DND-41 (cell line): ENCODE measurements at regions not wholly inside any gene's neighbourhood (a gene's known extent, or its start where the extent isn't known, plus 50 kb on each side); places are given as distances from the start of the nearest gene placed in this dataset.

ENCODE experiments used
- ATAC-seq: fragments of 200-7000 bp; cut with Tn5 transposase; 3 replicates; pipeline ENCODE4 v1.9.1; 2021; ENCODE audit warnings: low read depth; ENCODE audit not compliant: insufficient read depth
- DNase-seq: peaks from one replicate; pipeline ENCODE4 v3.0.0-alpha.2; 2020
- H2AFZ ChIP-seq: 2 replicates; pipeline ENCODE4 v1.6.0; 2012; ENCODE audit warnings: low read depth, low read length
- H3K27ac ChIP-seq: 2 replicates; pipeline ENCODE4 v1.5.1; 2012; ENCODE audit warnings: low read length, inconsistent platforms
- H3K27me3 ChIP-seq: fragments of 200-600 bp; sonication (generic); 2 replicates; pipeline ENCODE4 v1.6.0; 2012; ENCODE audit warnings: low read length, mild to moderate bottlenecking, inconsistent platforms; ENCODE audit not compliant: insufficient read depth, poor library complexity
- H3K36me3 ChIP-seq: 2 replicates; pipeline ENCODE4 v1.5.1; 2012; ENCODE audit warnings: low read length, inconsistent platforms; ENCODE audit not compliant: insufficient read depth
- H3K4me1 ChIP-seq: 2 replicates; pipeline ENCODE4 v1.5.1; 2012; ENCODE audit warnings: mild to moderate bottlenecking, low read length; ENCODE audit not compliant: insufficient read depth
- H3K4me2 ChIP-seq: 2 replicates; pipeline ENCODE4 v1.6.0; 2012; ENCODE audit warnings: mild to moderate bottlenecking, moderate library complexity, low read length, inconsistent platforms; ENCODE audit not compliant: insufficient read depth
- H3K4me3 ChIP-seq, 2 experiments: fragments of 200-600 bp in 1 of 2; shearing (Covaris generic) in 1 of 2; 2 replicates each; pipeline ENCODE4 v1.5.1; 2012 to 2016; ENCODE audit warnings: inconsistent platforms in 2 of 2, low read length in 2 of 2, mild to moderate bottlenecking in 2 of 2, low read depth in 1 of 2, moderate library complexity in 1 of 2
- H3K79me2 ChIP-seq: 2 replicates; pipeline ENCODE4 v1.6.0; 2012; ENCODE audit warnings: low read length, inconsistent platforms; ENCODE audit not compliant: insufficient read depth
- H3K9ac ChIP-seq: 2 replicates; pipeline ENCODE4 v1.6.0; 2012; ENCODE audit warnings: low read depth, mild to moderate bottlenecking, inconsistent platforms, low read length, moderate library complexity
- H3K9me3 ChIP-seq: 2 replicates; pipeline ENCODE4 v1.5.1; 2012; ENCODE audit warnings: low read length, moderate library complexity, mild to moderate bottlenecking, inconsistent platforms; ENCODE audit not compliant: insufficient read depth, severe bottlenecking
- H4K20me1 ChIP-seq: 2 replicates; pipeline ENCODE4 v1.6.0; 2012; ENCODE audit warnings: low read length; ENCODE audit not compliant: insufficient read depth
- EZH2 ChIP-seq: IDR thresholded peaks from 3 replicates; pipeline ENCODE4 v1.6.1; 2012; ENCODE audit warnings: borderline replicate concordance, low read depth, mild to moderate bottlenecking, moderate library complexity, low read length, inconsistent platforms; ENCODE audit not compliant: severe bottlenecking
- TF ChIP-seq, protein P1 (sequence below): IDR thresholded peaks from 2 replicates; pipeline ENCODE4 v1.5.1; 2012; ENCODE audit warnings: borderline replicate concordance, low read length, moderate library complexity, mild to moderate bottlenecking; ENCODE audit not compliant: poor library complexity, severe bottlenecking; ENCODE audit errors: extremely low read depth

DNA sequence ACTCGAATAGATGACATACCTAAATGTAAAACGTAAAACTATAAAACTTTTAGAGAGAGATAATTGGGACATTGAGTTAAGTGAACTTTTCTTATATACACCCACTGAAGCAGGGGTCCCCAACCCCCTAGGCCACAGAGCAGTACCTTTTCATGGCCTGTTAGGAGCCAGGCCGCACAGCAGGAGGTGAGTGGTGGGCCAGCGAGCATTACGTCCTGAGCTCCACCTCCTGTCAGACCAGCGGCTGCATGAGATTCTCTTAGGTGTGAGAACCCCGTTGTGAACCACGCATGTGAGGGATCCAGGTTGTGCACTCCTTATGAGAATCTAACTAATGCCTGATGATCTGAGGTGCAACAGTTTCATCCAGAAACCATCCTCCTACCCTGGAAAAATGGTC, 114.8 kb downstream of the HMX1 start:
- TF ChIP-seq, protein P1, sequence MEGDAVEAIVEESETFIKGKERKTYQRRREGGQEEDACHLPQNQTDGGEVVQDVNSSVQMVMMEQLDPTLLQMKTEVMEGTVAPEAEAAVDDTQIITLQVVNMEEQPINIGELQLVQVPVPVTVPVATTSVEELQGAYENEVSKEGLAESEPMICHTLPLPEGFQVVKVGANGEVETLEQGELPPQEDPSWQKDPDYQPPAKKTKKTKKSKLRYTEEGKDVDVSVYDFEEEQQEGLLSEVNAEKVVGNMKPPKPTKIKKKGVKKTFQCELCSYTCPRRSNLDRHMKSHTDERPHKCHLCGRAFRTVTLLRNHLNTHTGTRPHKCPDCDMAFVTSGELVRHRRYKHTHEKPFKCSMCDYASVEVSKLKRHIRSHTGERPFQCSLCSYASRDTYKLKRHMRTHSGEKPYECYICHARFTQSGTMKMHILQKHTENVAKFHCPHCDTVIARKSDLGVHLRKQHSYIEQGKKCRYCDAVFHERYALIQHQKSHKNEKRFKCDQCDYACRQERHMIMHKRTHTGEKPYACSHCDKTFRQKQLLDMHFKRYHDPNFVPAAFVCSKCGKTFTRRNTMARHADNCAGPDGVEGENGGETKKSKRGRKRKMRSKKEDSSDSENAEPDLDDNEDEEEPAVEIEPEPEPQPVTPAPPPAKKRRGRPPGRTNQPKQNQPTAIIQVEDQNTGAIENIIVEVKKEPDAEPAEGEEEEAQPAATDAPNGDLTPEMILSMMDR: no peak
- no peak for TF ChIP-seq EZH2
- Histone ChIP-seq H3K4me3 (no peak overlapping the region), H3K27ac (no peak overlapping the region), H3K79me2 (no peaks in the 10 kb centered on the region), H3K4me2 (no peak overlapping the region), H3K27me3 (no peaks in the 10 kb centered on the region), H4K20me1 (no peaks in the 10 kb centered on the region), H3K9ac (no peak overlapping the region), H3K4me1 (no peaks in the 10 kb centered on the region), H3K9me3 (no peaks in the 10 kb centered on the region), H2AFZ (no peak overlapping the region), H3K36me3 (no peaks in the 10 kb centered on the region)
- DNase-seq: no peak
- ATAC-seq: no peak

DNA sequence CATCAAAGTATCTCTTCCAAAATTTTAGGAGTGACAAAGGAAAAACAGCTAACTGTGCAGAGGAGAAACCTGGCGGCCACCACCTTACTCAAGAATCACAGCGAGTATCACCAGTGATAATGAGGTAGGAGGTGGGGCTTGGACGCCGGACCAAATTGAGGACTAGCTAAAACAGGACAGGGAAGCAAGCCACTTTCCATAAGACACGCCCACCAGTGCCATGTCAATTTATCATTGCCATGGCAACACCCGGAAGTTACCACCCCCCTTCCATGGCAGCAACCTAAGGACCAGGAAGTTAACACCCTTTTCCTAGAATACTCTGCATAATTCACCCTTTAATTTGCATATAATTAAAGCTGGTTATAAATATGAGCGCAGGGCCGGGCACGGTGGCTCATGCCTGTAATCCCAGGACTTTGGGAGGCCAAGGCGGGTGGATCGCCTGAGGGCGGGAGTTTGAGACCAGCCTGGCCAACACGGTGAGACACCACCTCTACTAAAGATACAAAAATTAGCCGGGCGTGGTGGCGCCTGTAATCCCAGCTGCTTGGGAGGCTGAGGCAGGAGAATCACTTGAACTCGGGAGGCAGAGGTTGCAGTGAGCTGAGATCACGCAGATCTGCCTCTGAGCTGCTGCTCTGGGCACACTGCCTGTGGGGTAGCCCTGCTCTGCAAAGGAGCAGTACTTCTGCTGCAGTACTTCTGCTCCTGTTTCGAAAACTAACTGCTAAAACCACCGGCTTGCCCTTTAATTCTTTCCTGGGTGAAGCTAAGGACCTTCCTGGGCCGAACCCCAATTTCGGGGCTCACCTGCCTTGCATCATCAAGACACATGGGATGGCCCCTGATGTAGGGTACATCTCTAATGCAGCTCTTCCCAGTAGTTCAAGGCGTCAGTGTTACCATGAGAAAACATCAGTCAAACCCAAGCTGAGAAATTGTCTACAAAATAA, 116.7 kb downstream of the HMX1 start:
- no peak for ATAC-seq
- no peaks in the 10 kb centered on the region for H3K9me3 ChIP-seq
- H4K20me1 ChIP-seq: no peaks in the 10 kb centered on the region
- H3K79me2 ChIP-seq: no peaks in the 10 kb centered on the region
- no peaks in the 10 kb centered on the region for H3K4me1 ChIP-seq
- H2AFZ ChIP-seq: no peak overlapping the region
- TF ChIP-seq, protein P1: no peak
- no peak for TF ChIP-seq EZH2
- H3K9ac ChIP-seq: no peak overlapping the region
- H3K4me2 ChIP-seq: no peak overlapping the region
- H3K27me3 ChIP-seq: no peaks in the 10 kb centered on the region
- H3K36me3 ChIP-seq: no peaks in the 10 kb centered on the region
- H3K27ac ChIP-seq: no peak overlapping the region
- H3K4me3 ChIP-seq: no peak overlapping the region
- DNase-seq: no peak

GRCh38 chr4:8748236-8748575, 123.4 kb downstream of the HMX1 start:
- Histone ChIP-seq H3K36me3 (no peaks in the 10 kb centered on the region), H3K9ac (no peak overlapping the region), H3K27me3 (no peaks in the 10 kb centered on the region), H4K20me1 (no peaks in the 10 kb centered on the region), H3K4me2 (no peak overlapping the region), H3K27ac (no peak overlapping the region), H3K79me2 (no peaks in the 10 kb centered on the region), H3K4me3 (no peak overlapping the region), H3K4me1 (no peaks in the 10 kb centered on the region), H3K9me3 (no peaks in the 10 kb centered on the region), H2AFZ (no peak overlapping the region)
- ATAC-seq (no peak), DNase-seq (no peak)
- TF ChIP-seq EZH2: no peak
- TF ChIP-seq, protein P1: no peak
